ENCODE measurements at regions not wholly inside any gene's neighbourhood (a gene's known extent, or its start where the extent isn't known, plus 50 kb on each side); places are given as distances from the start of the nearest gene placed in this dataset.

GRCh38 chr7:21173436-21173835 lies 254.4 kb upstream of the SP4 start:
- ATAC-seq = no peak
- DNase-seq (ENCODE audit: missing footprints) = no peak
- intact Hi-C loops (cut with DNase I) = no loop called here

GRCh38 chr7:21175714-21176113 lies 252.2 kb upstream of the SP4 start:
- no peak for ATAC-seq
- no peak for DNase-seq (ENCODE audit: missing footprints)
- intact Hi-C loops (cut with DNase I) = no loop called here

GRCh38 chr7:21184942-21185652 lies 242.8 kb upstream of the SP4 start:
- no peak for DNase-seq (ENCODE audit: missing footprints)
- intact Hi-C loops (cut with DNase I) = no loop called here
- ATAC-seq = no peak

DNA sequence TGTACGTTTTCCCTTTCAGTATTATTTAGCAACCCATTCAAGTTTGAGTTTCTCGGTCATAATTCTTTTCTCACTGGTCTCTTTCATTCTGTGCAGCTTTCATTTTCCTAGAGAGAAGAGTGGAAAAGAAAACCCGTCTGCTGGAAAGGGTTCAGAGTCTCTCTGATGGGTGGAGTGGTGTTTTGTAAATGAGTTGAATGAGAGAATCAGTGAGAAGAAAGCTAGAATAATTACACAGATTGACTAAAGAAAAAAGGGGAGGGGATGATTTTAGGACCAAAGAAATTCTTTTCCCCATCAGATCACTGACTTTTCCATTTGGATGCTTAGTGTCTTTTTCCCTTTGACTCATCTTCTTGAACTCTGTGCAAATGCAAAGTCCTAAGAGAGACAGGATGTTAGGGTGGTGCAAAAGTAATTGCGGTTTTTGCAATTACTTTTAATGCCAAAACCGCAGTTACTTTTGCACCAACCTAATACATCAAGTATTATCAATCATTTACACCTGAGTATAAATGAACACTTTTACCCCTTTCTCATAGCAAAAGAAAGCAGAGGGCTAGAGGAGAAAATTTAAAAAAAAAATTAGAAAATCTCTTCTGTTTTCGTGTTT lies 242.1 kb upstream of the SP4 start:
- ATAC-seq = no peak
- no peak for DNase-seq (ENCODE audit: missing footprints)
- intact Hi-C loops (cut with DNase I) = no loop called here

DNA sequence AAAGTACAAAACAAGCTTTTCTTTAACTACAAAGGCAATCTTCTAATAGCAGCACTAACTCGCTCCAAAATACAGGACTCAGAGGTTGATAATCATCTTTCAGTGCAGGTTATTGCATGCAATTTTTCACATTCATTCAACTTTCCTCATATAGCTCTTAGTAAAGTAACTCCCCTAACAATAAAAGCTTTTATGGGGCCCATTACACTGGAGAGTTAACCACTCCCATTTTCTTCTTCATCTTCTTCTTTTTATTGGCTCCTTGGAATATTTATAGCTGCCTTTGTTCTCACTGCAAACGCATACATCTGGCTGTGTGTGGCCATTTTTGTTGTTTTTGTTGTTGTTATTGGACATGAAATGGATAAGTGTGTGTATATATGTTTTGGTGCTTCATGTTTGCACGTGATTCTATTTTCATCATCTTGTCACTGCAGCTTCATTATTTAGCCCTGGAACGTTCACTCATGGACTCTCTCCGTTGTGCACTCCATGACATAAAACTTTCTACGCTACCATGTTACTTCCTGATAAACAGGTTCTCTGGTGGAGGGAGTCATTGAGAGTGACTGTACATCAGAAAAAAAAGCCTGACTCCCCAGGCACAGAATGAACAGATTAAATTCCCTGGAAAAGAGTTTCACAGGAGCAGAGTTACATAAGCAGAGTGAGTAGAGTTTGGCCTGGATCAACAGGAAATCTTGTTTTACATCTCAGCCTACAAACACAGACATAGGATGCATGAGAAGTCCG lies 236.4 kb upstream of the SP4 start:
- intact Hi-C loops (cut with DNase I) = no loop called here
- DNase-seq (ENCODE audit: missing footprints) = no peak
- no peak for ATAC-seq

DNA sequence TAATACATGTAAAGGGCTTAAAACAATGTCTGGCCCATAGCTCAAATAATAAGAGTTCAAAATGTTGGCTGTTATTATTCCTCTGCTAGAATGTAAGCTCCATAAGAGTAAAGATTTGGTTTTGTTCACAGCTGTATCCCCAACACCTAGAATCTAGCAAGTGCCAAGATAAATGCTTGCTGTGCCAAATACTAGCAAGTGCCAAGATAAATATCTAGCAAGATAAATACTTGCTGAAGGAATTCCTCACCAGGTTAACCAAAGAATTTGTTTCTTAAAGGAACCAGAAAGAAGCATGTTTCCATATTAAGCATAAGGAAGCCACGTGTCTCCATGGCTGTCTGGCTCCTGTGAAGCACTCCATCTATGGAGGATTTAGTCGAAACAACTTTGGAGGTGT lies 235.2 kb upstream of the SP4 start:
- no peak for DNase-seq (ENCODE audit: missing footprints)
- ATAC-seq = no peak
- intact Hi-C loops (cut with DNase I) = no loop called here

DNA sequence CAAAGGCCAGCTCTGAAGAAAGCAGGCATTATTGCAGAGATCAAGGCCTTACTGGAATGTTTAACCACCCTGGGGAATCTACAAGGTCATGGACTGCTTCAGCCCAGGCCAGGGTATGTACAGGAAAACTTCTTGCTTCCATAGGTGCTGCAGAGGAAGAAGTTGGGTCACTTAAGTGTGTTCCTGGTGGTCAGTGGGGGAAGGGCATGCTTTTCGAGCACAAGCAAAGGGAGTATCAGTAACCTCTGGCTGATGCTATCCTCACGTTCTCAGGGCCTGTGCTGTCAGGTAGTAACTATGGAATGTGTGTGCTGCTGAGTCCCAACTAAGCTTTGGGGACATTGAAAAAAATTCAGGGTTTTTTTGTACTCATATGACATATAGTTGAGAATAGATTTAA lies 234.0 kb upstream of the SP4 start:
- no peak for ATAC-seq
- intact Hi-C loops (cut with DNase I) = no loop called here
- DNase-seq (ENCODE audit: missing footprints) = no peak

DNA sequence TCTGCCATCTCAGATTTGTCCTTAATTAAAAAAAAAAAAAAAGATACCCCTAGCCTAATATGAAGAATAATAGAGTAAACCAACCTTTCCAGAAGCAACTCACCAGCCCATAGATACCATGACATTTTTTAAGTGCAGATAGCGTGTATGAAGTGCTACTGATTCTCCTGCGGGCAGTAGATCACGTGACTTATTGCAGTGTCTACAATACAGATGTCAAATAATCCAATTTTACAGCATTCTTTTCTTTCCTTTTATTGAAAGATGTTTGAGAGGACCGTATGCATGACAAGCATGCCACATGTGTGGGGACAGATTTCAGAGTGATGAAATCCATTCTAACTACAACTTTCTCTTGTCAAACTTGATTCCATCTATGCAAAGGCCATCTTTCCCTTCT lies 232.9 kb upstream of the SP4 start:
- DNase-seq (ENCODE audit: missing footprints) = no peak
- no peak for ATAC-seq
- intact Hi-C loops (cut with DNase I) = no loop called here

DNA sequence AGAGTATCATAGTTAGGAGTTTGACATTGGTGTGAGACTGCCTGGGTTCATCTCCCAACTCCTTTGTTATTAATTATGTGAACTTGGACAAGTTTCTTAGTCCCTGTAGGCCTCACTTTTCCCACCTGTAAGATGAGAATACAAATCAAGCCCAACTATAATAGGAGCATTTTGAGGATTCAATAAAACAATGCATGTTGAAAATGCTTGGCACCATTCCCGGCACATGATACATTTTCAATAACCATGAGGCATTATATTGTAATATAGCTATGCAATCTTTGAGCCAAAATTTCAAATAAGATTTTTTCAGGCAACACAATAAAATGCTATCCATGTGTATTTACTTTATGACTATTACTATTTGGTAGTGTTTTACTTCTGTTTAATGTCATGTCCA lies 229.0 kb upstream of the SP4 start:
- ATAC-seq (no peak), DNase-seq (ENCODE audit: missing footprints) (no peak)
- intact Hi-C loops (cut with DNase I) = no loop called here

GRCh38 chr7:21200503-21200902 lies 227.4 kb upstream of the SP4 start:
- intact Hi-C loops (cut with DNase I) = no loop called here
- DNase-seq (ENCODE audit: missing footprints) (no peak), ATAC-seq (no peak)

DNA sequence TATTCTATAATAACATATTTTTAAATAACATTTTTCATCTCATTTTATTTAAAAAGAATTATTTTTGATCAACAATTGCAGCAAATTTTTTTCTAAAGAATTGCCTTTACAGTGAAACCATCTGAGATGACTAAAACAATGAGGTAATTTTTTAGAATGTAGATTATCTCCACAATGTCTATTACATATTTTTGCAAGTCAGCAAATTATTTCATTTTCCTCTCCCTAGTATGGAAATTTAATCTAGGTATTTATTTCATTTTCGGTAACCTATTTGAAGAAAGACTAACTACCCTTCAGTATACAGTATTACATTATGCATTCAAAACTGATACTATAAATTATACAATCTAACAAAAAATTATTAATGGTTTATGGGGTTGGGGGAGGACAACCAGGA lies 213.2 kb upstream of the SP4 start:
- no peak for DNase-seq (ENCODE audit: missing footprints)
- intact Hi-C loops (cut with DNase I) = no loop called here
- no peak for ATAC-seq

- ATAC-seq (no peak), DNase-seq (ENCODE audit: missing footprints) (no peak)
- intact Hi-C loops (cut with DNase I) = no loop called here
Observed at GRCh38 chr7:21215307-21215706, 212.6 kb upstream of the SP4 start.

DNA sequence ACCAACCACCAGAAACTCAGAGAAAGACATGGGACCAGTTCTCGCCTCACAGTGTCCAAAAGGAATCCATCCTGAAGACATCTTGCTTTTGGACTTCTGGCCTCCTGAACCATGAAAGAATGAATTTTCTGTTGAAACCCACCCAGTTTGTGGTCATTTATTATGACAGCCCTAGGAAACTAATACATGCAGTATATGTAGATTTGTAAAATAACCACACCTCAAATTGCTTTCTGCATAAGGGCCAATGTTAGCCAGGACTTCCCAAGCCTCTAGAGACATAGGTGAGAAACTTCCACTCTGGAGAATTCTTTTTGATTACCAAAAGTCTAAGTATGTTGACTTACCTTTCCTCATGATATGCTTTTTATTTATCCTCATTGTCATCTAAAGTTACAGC lies 210.5 kb upstream of the SP4 start:
- ATAC-seq = no peak
- intact Hi-C loops (cut with DNase I) = no loop called here

DNA sequence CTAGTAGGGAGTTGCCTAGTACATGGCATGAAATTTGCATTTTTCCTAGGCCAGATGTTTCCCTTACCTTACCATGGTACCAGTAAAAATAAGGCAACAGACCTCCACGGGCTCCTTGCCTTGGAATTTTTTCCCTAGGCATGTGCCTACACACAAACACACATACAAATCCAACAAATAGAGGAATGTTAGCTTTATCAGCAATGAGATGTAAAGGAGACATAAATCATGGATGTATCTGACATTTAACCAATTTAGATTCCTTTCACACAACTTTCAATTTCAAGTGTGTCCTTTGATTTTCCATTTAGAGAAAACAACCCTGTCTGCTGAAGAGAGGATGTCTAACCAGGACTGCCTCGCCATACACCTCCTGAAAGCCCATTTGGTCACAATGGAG lies 209.7 kb upstream of the SP4 start:
- intact Hi-C loops (cut with DNase I) = no loop called here
- DNase-seq (ENCODE audit: missing footprints) = no peak
- ATAC-seq = no peak

More for the DNA sequence above, 210.5 kb upstream of the SP4 start:
- no peak for DNase-seq (ENCODE audit: missing footprints)

GRCh38 chr7:21221130-21221529 lies 206.8 kb upstream of the SP4 start:
- intact Hi-C loops (cut with DNase I) = no loop called here
- ATAC-seq (no peak), DNase-seq (ENCODE audit: missing footprints) (no peak)

GRCh38 chr7:21238400-21239116 lies 189.3 kb upstream of the SP4 start:
- DNase-seq (ENCODE audit: missing footprints) (no peak), ATAC-seq (no peak)
- intact Hi-C loops (cut with DNase I) = no loop called here

DNA sequence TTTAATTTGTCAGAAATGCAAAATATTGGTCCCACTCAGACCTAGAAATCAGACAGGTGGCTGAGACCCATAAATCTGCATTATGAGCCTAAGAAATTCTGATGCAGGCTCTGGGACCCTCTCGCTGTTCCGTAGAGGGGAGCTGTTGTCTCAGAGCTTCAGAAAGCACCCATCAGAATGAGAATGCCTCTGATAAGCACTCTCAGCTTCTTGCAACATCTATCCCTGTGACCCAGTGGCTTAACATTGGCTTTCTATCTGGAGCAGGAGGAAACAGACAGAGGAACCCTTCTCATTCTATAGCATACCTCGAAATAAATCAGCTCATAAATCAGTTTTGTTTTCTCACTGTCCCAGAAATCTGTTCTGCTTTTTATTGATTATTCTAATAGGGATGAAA lies 184.6 kb upstream of the SP4 start:
- DNase-seq (ENCODE audit: missing footprints) (no peak), ATAC-seq (no peak)
- intact Hi-C loops (cut with DNase I) = no loop called here

DNA sequence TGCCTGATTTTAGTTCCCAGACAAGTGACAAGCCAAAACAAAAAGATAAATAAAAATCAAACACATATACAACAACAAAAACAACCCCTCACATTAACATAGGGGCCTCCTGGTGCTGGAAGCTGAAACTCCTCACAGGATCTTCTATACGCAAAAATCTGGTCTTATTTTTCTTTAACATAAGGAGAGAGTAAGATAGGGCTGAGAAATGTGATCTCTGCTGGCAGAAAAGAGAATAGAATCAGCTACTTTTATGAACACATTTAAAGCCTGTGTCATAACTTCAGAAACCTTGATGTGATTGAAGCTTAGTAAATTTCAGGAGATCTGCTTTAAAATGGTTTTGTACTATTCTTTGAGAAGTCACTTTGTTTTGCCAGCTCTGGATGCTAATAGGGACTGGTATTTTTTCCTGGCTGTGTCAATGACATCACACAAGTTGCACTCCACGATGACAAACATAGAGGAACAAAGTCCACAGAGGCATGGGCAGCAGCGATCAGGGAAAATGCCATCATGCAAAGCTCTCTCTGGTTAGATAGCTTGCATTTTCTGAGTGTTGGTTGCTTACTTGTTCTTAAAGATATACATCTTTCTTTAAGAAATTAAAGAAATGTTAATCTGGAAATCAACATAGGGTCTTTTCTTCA lies 176.6 kb upstream of the SP4 start:
- DNase-seq (ENCODE audit: missing footprints) (no peak), ATAC-seq (no peak)
- intact Hi-C loops (cut with DNase I) = loop anchor here (10.0 kb wide), 1 partner anchor 834 kb away; no protein-coding TSS in a partner anchor

Data from Right ventricle myocardium inferior (tissue), 1 donor.